Left ventricle myocardium inferior (tissue), 1 donor: ENCODE measurements at regions not wholly inside any gene's neighbourhood (a gene's known extent, or its start where the extent isn't known, plus 50 kb on each side); places are given as distances from the start of the nearest gene placed in this dataset.

Source experiments
- DNase-seq: peaks from one replicate; pipeline ENCODE4 v3.0.0-alpha.2; 2020
- H3K27ac ChIP-seq: fragments of 200-600 bp; replicated peaks from 2 replicates; pipeline ENCODE4 v1.8.0; 2021
- H3K27me3 ChIP-seq: fragments of 200-600 bp; 2 replicates; pipeline ENCODE4 v1.8.0; 2021; ENCODE audit warnings: low read depth
- H3K36me3 ChIP-seq: fragments of 200-600 bp; 2 replicates; pipeline ENCODE4 v1.8.0; 2021
- H3K4me1 ChIP-seq: fragments of 200-600 bp; 2 replicates; pipeline ENCODE4 v1.8.0; 2021
- H3K4me3 ChIP-seq: fragments of 200-600 bp; 2 replicates; pipeline ENCODE4 v1.8.0; 2021; ENCODE audit warnings: mild to moderate bottlenecking, moderate library complexity
- H3K9me3 ChIP-seq: fragments of 200-600 bp; replicated peaks from 2 replicates; pipeline ENCODE4 v1.8.0; 2021
- intact Hi-C: fragments of 100-400 bp; cut with micrococcal nuclease; formaldehyde crosslinking; loops from one replicate; pipeline ENCODE4 v1.11.0; 2022
- TF ChIP-seq, protein P1 (sequence below): fragments of 200-600 bp; IDR thresholded peaks from 2 replicates; pipeline ENCODE4 v1.8.0; 2021; ENCODE audit warnings: antibody characterized with exemption, mild to moderate bottlenecking, borderline replicate concordance
- donor health status: DM: no; HTN: yes; CAD: no; lungs with severe emphysema.

DNA sequence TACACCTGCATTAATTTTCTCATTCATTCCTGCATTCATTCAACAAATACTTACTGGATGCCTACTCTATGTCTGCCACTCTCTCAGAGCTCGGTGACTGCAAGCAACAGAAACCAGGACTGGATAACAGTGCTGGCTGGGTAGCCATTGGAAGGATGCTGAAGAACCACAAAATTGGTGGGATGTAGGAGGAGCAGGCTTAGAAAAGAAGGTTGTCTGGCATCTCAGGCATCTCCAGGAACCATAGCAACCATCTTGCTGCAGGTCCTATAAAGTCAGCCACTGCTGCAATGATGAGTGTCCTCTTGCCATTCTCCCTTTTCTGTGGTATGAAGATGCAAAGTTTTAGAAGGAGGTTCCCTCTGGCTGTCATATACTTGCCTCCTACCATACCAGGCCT, 168.6 kb downstream of the FGF18 start:
- intact Hi-C loops = no loop called here

DNA sequence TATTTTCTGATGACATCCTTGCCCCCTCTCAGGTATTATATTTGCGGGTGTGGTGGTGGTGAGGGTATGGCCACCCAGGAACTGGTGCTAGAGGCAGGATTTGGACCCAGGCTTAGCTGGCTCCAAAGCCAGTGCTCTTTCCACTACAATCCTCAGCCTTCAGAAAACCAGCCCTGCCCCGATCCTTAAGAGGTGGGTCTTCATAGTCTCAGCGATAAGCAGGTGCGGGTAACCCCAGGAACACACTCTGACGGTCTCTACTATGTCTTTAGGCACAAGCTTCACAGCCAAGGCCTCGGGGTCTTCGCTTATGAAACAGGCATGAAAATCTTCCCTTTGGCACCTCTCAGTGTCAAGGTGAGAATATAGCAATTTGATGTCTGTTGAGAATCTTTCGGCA, 169.3 kb downstream of the FGF18 start:
- Histone ChIP-seq H3K27ac (no peak overlapping the region), H3K27me3 (no peaks in the 10 kb centered on the region), H3K9me3 (no peaks in the 10 kb centered on the region), H3K36me3 (no peaks in the 10 kb centered on the region), H3K4me3 (no peak overlapping the region), H3K4me1 (no peaks in the 10 kb centered on the region)
- DNase-seq = no peak
- intact Hi-C loops = no loop called here
- TF ChIP-seq, protein P1, sequence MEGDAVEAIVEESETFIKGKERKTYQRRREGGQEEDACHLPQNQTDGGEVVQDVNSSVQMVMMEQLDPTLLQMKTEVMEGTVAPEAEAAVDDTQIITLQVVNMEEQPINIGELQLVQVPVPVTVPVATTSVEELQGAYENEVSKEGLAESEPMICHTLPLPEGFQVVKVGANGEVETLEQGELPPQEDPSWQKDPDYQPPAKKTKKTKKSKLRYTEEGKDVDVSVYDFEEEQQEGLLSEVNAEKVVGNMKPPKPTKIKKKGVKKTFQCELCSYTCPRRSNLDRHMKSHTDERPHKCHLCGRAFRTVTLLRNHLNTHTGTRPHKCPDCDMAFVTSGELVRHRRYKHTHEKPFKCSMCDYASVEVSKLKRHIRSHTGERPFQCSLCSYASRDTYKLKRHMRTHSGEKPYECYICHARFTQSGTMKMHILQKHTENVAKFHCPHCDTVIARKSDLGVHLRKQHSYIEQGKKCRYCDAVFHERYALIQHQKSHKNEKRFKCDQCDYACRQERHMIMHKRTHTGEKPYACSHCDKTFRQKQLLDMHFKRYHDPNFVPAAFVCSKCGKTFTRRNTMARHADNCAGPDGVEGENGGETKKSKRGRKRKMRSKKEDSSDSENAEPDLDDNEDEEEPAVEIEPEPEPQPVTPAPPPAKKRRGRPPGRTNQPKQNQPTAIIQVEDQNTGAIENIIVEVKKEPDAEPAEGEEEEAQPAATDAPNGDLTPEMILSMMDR = no peak

More for the DNA sequence above, 168.6 kb downstream of the FGF18 start:
- no peak overlapping the region for H3K27ac ChIP-seq
- TF ChIP-seq, protein P1 = no peak
- no peaks in the 10 kb centered on the region for H3K36me3 ChIP-seq
- H3K4me1 ChIP-seq = no peaks in the 10 kb centered on the region
- no peaks in the 10 kb centered on the region for H3K9me3 ChIP-seq
- H3K4me3 ChIP-seq = no peak overlapping the region
- no peak for DNase-seq
- no peaks in the 10 kb centered on the region for H3K27me3 ChIP-seq

DNA sequence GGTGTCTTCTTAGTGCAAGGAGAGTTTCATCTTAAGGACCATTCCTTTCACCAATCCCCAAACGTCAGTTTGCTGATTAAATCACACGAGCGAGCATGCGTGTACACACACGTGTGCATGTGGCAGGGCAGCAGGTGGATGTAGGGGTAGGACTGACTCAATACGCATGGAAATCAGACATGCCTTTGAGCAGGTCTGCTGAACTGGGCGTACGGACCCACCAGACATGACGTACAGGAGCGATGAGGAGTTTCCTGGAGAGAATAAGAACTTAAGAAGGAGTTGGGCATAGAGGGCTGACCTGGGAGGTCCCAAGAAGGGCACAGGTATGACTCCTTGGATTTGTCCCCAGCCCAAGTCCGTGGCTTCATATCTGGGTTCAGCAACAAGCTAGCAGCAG, 170.0 kb downstream of the FGF18 start:
- intact Hi-C loops = no loop called here
- Histone ChIP-seq H3K9me3 (no peaks in the 10 kb centered on the region), H3K36me3 (no peaks in the 10 kb centered on the region), H3K4me1 (no peaks in the 10 kb centered on the region), H3K27me3 (no peaks in the 10 kb centered on the region), H3K4me3 (no peak overlapping the region), H3K27ac (no peak overlapping the region)
- TF ChIP-seq, protein P1 = no peak
- no peak for DNase-seq

DNA sequence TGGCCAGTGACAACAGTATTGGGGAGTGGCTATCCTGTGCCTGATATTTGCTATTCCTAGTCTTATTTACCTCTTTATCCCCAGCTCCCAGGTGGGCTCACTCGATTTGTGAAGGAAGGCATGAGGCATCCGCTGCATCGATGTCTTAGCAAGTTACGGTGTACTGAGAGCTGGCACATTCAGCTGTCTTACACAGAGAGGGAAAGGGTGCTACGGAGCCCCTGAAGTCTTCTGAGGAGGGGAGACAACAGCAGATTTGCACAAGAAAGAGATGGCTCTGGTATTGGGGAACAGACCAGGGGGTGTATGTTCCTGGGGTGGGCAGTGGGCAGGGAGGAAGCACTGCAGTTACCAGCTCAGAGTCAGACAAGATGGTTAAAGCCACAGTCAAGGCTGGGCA, 172.6 kb downstream of the FGF18 start:
- Histone ChIP-seq H3K4me3 (no peak overlapping the region), H3K4me1 (peaks cover 13% of the 10 kb centered on the region), H3K27me3 (no peaks in the 10 kb centered on the region), H3K36me3 (no peaks in the 10 kb centered on the region), H3K9me3 (no peaks in the 10 kb centered on the region), H3K27ac (no peak overlapping the region)
- intact Hi-C loops = no loop called here
- TF ChIP-seq, protein P1 = no peak
- DNase-seq = no peak

DNA sequence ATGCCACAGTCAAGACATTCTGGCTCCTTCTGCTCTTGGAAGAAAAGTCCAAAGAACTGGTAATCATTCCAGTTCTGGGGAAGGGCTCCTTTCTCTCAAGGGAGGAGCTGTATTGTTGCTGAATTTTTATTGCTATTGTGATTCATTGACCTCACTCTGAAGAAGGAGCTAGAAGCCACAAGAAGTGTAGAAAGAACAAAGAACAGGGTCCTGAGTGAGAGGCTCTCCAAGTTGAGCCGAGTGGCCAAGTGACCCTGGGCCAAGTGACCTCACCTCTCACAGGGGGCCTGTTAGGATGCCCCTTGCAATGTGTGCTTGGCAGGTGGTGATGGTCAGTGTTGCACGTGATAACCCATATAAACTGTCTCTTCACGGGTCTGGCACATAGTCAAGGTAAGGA, 173.3 kb downstream of the FGF18 start:
- H3K27ac ChIP-seq = no peak overlapping the region
- H3K36me3 ChIP-seq = no peaks in the 10 kb centered on the region
- no peak for DNase-seq
- intact Hi-C loops = no loop called here
- H3K4me1 ChIP-seq = peaks cover 13% of the 10 kb centered on the region
- TF ChIP-seq, protein P1 = no peak
- no peak overlapping the region for H3K4me3 ChIP-seq
- no peaks in the 10 kb centered on the region for H3K9me3 ChIP-seq
- no peaks in the 10 kb centered on the region for H3K27me3 ChIP-seq

DNA sequence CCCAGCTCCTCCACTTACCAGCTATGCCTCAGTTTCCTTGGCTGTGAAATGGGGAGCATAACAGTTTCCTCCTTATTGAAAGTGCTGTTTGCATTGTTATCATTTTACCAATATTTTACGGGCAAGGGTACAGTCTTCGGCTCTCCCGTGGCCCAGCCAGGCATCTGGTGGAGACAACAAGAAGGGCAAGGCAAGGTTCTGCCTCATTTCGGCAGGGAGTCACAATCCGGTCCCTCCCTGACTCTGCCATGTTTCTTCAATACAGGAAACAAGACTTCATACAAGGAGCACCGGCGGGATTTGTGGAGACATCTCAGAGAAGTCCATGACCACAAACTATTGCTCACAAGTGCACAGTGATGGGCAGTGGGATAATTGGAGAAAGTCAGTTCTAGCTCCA, 174.0 kb downstream of the FGF18 start:
- no peaks in the 10 kb centered on the region for H3K9me3 ChIP-seq
- intact Hi-C loops = no loop called here
- no peaks in the 10 kb centered on the region for H3K27me3 ChIP-seq
- TF ChIP-seq, protein P1 = no peak
- peaks cover 13% of the 10 kb centered on the region for H3K4me1 ChIP-seq
- DNase-seq = no peak
- H3K27ac ChIP-seq = no peak overlapping the region
- no peaks in the 10 kb centered on the region for H3K36me3 ChIP-seq
- no peak overlapping the region for H3K4me3 ChIP-seq
